GM18505 (cell line): ENCODE measurements at regions not wholly inside any gene's neighbourhood (a gene's known extent, or its start where the extent isn't known, plus 50 kb on each side); places are given as distances from the start of the nearest gene placed in this dataset.
"Not testable (repeated sequence)": the region's sequence is repeated elsewhere in the genome, so short reads cannot be mapped to it uniquely, and the experiment has no call there.

Experiments
- ATAC-seq: cut with Tn5 transposase; IDR thresholded peaks from one replicate; pipeline ENCODE4 v1.9.1; 2021; ENCODE audit not compliant: unreplicated experiment
- POLR2A ChIP-seq: IDR thresholded peaks from 4 replicates; pipeline ENCODE4 v1.6.1; 2011; ENCODE audit warnings: borderline replicate concordance; ENCODE audit not compliant: insufficient read depth, insufficient read length; ENCODE audit errors: extremely low read depth

DNA sequence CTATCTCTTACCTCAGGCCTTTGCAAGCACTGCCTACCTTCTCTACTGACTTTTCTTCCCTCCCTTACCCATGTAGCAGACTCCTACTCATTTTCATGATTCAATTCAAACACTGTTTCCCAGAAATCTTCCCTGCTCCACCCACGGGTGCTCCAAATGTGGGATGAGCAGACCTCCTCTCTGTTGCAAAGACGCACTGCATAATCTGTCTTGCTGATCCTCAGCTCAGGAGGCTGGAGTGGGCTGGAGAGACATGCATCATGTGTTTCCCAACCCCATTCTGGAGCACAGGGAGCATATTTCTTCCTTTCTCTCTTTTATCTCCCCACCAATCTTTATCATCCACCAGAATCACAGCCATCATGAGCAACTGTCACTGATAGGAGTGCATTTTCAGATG lies 459.9 kb upstream of the NFIA start:
- TF ChIP-seq POLR2A, result no peak
- ATAC-seq, result no peak

GRCh38 chr1:60621368-60621851 lies 461.0 kb upstream of the NFIA start:
- TF ChIP-seq POLR2A, result no peak
- no peak for ATAC-seq

DNA sequence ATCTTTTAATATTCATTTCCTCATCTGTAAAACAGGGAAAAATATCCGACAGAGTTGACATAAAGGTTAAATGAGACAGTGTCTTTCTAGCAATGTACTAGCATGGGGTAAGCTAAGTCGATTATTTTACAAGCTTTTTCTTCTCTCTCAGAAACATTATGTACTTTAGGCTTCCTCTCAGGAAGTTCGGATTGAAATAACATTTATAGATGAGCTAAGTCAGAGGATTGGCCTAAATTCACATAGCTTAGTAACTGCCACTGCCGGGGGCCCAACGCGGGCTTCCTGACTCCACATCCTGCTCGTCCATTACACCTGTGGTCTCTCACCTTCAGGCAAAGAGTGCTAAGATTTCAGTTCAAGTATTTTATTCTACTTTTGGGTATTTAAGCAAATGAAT lies 462.3 kb upstream of the NFIA start:
- no peak for TF ChIP-seq POLR2A
- ATAC-seq, result no peak

GRCh38 chr1:60619581-60619980 lies 462.8 kb upstream of the NFIA start:
- no peak for TF ChIP-seq POLR2A
- ATAC-seq, result no peak

DNA sequence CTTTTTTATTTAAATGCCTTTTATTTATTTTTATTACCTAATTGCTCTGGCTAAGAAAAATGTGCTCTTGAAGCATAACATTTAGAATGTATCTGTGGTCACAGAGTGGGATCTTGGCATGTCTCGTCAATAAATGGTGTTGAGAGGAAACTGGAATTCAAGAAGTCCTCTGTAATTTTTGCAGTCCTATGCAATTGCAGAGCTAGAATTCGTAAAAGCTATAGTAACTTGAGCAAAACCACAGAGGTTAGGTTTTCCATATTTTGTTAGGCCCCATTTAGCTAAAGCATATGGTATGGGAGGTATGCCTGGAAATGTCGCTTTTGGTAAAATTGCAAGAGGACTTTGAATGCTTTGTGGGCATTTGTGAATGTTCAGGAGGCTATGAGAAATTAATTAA lies 466.7 kb upstream of the NFIA start:
- no peak for TF ChIP-seq POLR2A
- no peak for ATAC-seq

DNA sequence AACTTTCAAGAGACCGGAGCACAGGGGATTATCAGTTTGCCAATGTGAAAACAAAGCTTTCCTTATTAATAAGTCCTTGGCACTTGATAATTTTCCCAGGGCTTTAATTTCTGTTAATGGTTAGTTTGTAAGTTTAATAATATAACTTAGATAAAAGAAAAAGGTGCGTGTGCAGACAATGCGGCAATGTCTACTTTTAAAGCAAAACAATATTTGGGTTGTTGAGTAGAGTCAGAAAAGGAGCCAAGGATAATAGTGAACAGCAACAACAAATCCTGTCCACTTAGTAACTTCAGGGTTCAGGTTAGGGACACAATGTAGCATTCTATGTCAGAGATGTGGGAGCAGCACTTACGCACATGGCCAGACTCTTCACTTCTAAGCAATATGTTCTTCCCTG lies 469.6 kb upstream of the NFIA start:
- no peak for TF ChIP-seq POLR2A
- ATAC-seq, result no peak

- ATAC-seq, result not testable (repeated sequence)
These were observed 475.4 kb upstream of the NFIA start for GRCh38 chr1:60606921-60607320.

DNA sequence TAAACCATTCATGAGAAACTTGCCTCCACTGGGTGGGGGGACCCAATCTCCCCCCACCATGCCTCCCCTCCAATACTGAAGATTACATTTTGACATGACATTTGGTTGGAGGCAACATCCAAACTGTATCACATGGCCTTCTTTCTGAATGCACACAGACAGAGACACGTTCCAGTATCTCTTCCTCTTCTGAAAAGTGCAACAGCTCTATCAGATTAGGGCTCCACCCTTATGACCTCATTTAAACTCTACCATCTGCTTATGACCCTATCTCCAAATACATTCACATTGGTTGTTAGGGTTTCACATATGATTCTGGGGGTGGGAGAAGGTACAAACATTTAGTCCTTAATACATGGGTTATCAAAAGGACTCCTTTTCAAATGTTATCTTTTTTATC lies 481.8 kb upstream of the NFIA start:
- ATAC-seq, result no peak
- TF ChIP-seq POLR2A, result no peak

- ATAC-seq, result no peak
- TF ChIP-seq POLR2A, result no peak
These were observed 482.8 kb upstream of the NFIA start for GRCh38 chr1:60599574-60599973.

- ATAC-seq, result no peak
- TF ChIP-seq POLR2A, result no peak
These were observed 484.1 kb upstream of the NFIA start for GRCh38 chr1:60598041-60598910.

DNA sequence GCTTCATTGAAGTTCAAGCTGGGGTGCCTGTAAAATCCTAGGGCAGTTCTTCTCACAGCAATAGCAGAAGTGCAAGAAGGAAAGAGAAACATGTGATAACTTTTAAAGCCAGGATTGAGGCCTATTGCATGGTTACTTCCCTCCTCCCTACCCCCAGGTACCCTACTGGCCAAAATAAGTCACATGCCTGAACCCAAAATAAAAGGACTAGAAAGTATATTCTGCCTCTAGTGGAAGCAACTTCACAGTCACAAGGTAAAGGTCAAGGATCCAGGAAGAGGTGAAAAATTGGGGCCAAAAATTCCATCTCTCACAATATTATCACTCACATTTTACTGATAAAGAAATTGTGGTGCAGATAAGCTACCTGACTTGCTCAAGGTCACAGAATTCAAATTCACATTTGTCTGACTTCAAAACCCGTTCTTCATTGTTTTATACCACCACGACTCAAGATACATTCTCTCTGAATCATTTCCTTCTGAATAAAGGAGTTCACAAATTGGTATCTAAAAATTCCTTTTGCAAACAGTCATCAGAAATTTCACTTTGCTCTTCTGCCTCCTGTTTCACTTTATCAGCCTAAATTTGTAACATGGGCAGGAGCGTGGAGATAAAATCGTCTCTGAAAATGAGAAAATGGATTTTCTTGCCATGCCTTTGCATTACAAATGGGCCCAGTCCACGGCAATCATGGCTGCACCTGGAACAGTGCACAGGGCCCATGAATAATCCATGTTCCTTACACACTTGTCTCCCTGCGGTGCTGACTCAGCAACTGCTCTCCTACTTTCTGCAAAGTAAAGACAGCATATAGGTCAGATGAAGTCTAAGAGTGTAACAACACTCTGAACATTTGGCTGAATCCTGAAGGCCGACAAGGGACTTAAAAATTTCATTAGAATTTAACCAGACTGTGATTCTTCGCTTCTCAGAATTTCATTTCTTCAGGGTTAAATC lies 485.3 kb upstream of the NFIA start:
- ATAC-seq, result no peak
- TF ChIP-seq POLR2A, result no peak

DNA sequence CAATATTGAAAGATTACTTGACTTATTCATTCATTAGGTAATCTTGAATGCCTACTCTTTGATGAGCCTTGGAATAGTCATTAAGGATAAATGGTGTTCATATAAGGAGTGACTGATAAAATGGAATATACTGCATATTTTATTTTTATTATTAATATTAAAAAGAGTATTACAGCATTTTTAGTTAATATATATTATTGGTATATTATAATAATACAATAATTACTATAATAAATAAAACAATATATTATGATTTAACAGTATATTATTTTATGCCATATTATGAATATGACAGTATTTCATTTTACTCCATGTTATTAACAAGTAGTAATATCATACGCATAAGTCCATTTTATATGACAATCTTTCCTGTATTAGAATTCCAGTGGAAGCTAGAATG lies 490.8 kb upstream of the NFIA start:
- ATAC-seq, result no peak
- no peak for TF ChIP-seq POLR2A

- TF ChIP-seq POLR2A, result no peak
- no peak for ATAC-seq
These were observed 492.4 kb upstream of the NFIA start for GRCh38 chr1:60589916-60590315.
